GM19328 (cell line): ENCODE measurements at regions not wholly inside any gene's neighbourhood (a gene's known extent, or its start where the extent isn't known, plus 50 kb on each side); places are given as distances from the start of the nearest gene placed in this dataset.

ENCODE experiments used
- ATAC-seq: cut with Tn5 transposase; IDR thresholded peaks from one replicate; pipeline ENCODE4 v1.9.1; 2021; ENCODE audit warnings: mild to moderate bottlenecking, moderate library complexity; ENCODE audit not compliant: unreplicated experiment

DNA sequence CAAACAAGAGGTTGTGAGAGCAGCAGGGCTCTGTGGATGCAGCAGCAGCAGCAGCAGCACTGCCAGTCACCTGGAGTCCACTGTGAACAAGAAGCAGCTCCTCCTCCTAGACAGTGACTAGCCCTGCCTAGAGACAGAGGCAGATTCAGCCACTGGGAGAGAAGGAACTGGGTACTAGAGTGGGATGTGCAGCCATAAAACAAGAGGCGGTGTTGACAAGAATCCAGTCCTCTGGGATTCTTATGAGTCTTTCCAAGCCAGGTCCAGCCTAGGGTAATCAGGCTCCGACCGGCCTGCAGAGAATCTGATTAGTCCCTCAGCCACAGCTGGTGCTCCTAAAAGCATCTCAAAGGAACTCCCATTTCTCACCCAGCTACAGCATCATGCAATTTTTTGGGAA lies 83.9 kb upstream of the USP47 start:
- ATAC-seq = no peak

- ATAC-seq = no peak
Measured at GRCh38 chr11:11756718-11757117, 85.1 kb upstream of the USP47 start.

- no peak for ATAC-seq
Measured at GRCh38 chr11:11755871-11756270, 85.9 kb upstream of the USP47 start.

GRCh38 chr11:11752679-11753078 lies 89.1 kb upstream of the USP47 start:
- ATAC-seq = no peak

- ATAC-seq = no peak
Measured at GRCh38 chr11:11750017-11750878, 91.5 kb upstream of the USP47 start.

- ATAC-seq = no peak
Measured at GRCh38 chr11:11748706-11749365, 92.9 kb upstream of the USP47 start.

- ATAC-seq = no peak
Measured at GRCh38 chr11:11747570-11747969, 94.2 kb upstream of the USP47 start.

DNA sequence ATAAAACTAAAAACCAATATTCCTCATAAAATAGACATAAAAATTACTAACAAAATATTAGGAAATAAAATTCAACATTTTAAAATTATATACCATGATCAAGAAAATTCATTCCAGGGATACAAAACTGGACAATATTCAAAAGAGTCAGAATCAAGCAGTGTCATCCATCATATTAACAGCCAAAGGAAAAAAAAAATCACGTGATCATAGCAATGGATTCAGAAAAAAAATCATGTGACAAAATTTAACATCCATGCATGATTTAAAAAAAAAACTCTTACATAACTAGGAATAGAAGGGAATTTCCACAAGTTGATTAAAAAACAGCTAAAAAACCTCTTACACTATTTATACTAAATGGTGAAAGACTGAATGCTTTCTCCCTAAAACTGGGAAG lies 95.3 kb upstream of the USP47 start:
- no peak for ATAC-seq

- no peak for ATAC-seq
Measured at GRCh38 chr11:11743216-11743615, 98.6 kb upstream of the USP47 start.

GRCh38 chr11:11742486-11742885 lies 99.3 kb upstream of the USP47 start:
- no peak for ATAC-seq

DNA sequence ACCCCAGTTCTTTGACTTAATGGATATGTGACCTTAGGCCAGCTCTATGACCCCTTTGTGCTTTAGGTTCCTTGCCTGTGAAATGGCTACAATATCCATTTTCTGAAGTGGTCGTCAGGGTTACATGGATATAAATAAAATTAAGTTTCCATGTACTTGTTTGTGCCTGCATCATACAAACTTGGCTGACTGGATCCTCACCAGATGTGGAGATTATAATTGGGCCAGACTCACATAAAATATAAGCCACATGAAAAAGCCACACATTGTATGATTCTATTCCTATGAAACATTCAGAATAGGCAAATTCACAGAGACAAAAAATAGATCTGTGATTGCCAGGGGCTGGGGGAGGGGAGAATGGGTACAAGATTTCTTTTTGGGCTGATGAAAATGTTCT lies 100.9 kb upstream of the USP47 start:
- ATAC-seq = no peak

DNA sequence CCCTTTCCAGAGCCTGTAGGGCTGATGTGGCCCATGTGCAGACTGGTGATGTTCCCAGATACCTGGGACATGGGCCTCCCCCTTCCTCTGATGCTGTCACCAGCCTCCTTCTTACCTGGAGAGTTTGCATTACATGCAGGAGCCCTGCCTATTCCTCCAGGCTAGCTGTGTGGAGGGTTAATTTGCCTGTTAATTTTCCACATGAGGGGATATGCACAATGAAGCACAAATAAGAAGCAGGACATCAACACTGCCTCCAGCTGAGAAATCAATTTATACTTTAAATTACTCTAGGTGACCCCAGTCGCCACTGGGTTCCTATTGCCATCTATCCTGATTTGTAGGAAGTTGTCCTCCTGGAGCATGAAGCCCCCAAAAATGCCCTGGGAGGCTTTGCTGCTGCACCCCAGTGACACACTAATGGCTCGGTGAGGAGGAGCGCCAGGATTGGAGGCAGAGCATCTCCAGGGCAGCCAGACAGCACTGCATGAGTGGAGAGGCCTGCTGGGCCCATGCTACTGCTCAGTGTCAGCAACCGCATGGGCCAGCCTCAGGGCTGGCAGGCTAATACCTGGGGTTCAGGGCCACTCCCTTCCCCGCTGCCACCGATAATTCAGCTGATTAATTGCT lies 101.6 kb upstream of the USP47 start:
- ATAC-seq = no peak

DNA sequence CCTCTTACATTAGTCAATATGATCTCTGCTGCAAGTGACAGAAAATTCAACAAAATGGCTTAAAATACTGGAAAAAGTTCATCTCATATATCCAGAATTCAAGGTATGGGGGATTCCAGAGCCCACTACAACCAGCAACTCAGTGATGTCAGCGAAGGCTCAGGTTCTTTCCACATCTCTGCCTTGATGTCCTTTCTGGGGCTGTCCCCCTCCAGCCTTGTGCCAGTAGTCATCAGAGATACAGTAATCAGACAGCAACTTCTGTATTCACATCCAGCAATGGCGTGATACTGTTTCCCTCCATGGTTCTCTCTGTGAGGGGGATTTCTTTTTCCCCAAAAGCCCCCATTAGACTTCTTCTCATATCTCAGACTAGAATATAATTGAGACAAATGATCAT lies 103.4 kb upstream of the USP47 start:
- no peak for ATAC-seq

- no peak for ATAC-seq
Measured at GRCh38 chr11:11735586-11735985, 106.2 kb upstream of the USP47 start.

DNA sequence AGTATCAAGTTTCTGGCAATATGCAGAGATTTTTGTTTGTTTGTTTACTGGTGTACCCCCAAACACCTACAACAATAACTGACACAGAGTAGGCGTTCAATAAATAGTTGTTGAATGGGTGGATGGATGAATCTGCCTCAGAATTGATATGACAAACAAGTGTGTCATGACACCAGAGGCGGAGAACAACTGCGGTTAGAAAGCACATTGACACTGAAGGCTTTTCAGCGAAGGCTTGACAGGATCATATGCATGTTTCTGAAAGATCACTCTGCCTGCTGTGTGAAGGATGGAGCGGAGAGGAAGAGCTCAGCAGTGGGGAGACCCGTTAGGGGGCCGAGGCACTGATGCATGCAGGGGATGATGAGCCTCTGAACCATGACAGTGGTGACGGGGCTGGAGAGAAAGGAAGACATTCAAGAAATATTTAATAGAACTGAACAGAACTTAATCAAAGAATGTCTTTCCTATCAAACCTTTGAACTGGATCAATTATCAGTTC lies 108.5 kb upstream of the USP47 start:
- no peak for ATAC-seq

DNA sequence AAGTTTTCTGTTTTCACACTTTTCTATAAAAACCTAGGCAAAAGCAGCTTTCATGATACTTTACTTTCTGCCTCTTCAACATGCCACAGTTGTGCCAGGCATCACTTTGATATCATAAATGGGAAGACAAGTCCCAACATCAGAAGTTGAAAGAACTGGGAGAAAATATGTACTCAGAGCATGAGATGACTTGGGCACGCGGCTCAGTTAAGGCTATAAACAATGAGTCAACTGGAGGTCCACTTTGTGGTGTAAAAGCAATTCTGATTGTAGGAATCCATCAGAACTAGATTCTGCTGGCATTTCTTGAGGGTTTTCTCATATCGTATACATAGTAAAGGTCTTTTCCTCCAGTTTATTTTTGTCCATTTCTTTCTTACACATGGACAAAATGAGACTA lies 109.7 kb upstream of the USP47 start:
- ATAC-seq = no peak

GRCh38 chr11:11731311-11732083 lies 109.7 kb upstream of the GALNT18 start:
- ATAC-seq = no peak

DNA sequence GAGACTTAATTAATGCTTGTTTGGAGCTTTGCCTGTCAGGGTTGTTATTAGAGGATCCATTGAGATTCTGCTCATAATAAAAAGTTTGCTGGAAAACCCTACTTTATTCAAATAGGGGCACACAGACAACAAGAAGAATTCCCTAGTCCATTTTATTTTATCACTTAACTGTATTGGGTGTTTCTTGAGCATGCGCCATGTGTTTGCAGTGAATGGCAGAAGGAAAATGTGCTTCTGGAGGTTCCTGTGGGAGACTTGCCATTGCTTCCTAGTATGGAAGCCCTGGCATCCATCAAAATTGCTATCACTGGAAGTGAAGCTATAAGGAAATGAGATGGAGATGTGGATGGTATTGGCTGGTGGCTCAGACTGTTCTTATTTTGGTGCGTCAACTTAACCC lies 106.6 kb upstream of the GALNT18 start:
- no peak for ATAC-seq

DNA sequence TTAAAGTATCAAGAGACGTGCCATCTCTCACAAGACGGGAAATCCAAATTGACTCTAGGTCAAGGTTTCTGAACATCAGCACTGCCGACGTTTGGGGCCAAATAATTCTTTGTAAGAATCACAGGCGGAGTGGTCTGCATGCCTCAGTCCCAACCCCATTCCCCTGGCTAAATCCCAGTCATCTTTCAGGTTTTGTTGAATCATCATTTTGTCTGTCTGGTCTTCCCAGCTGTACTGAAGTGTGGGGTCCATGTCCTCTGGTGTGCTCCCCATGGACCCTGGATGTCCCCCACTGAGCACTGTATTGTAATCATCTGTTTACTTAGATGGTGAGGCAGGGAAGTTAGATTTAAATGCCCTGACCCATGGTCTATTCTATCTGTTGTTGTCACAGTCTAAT lies 103.6 kb upstream of the GALNT18 start:
- no peak for ATAC-seq

GRCh38 chr11:11724994-11725393 lies 103.2 kb upstream of the GALNT18 start:
- no peak for ATAC-seq

DNA sequence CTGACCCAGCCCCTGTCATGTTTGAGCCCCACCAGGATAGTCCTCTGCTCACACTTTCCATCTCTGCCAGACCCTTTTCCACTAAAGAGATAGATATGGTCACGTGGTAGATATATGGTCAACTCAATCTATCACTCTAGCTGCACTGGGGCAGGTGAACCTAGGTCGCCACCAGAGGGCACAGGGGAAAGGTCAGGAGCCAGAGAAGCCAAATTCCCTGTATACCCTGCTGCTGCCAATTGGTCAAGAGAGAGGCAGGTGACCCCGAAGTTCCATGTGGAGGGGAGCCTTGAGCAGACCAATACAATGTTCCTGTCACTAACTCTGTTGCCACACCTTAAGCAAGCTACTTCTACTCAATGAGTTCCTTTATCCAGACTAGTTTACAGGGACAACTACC lies 101.1 kb upstream of the GALNT18 start:
- no peak for ATAC-seq
